Natural killer cell treated with Interleukin-12 subunit alpha and Interleukin-12 subunit beta and Interleukin-15 and Interleukin-18, amount 100 ng/mL, for 72 hours (primary cell): ENCODE measurements at regions not wholly inside any gene's neighbourhood (a gene's known extent, or its start where the extent isn't known, plus 50 kb on each side); places are given as distances from the start of the nearest gene placed in this dataset.
A peak's percentile ranks its signal among the peaks of the same experiment; 100 is the strongest.

Experiments
- ATAC-seq, 2 donors: fragments of 150-1000 bp; cut with Tn5 transposase in 1 of 2; sonication (Bioruptor Pico), chemical (Tn5 transposase) in 1 of 2; 2 replicates each; pipeline ENCODE4 v1.10.0; 2021
- DNase-seq: peaks from one replicate; pipeline ENCODE4 v3.0.0; 2022; ENCODE audit warnings: low spot score
- H3K27ac Mint-ChIP-seq, 2 donors: 1 replicate in 1 of 2; 2 replicates in 1 of 2; pipeline ENCODE4 v1.8.0; 2022; ENCODE audit warnings: mixed read lengths in 2 of 2, mild to moderate bottlenecking in 1 of 2, moderate library complexity in 1 of 2
- H3K27me3 Mint-ChIP-seq, 2 donors: 1 replicate in 1 of 2; 2 replicates in 1 of 2; pipeline ENCODE4 v1.8.0; 2022; ENCODE audit warnings: mixed read lengths in 2 of 2
- H3K36me3 Mint-ChIP-seq: one replicate; pipeline ENCODE4 v1.8.0; 2022; ENCODE audit warnings: mixed read lengths
- H3K4me1 Mint-ChIP-seq, 2 donors: 1 replicate in 1 of 2; 2 replicates in 1 of 2; pipeline ENCODE4 v1.8.0; 2022; ENCODE audit warnings: low read depth in 2 of 2, mixed read lengths in 2 of 2, mild to moderate bottlenecking in 1 of 2
- H3K4me3 Mint-ChIP-seq: one replicate; pipeline ENCODE4 v1.8.0; 2022; ENCODE audit warnings: mixed read lengths
- H3K9me3 Mint-ChIP-seq: 2 replicates; pipeline ENCODE4 v1.8.0; 2022; ENCODE audit warnings: mixed read lengths

DNA sequence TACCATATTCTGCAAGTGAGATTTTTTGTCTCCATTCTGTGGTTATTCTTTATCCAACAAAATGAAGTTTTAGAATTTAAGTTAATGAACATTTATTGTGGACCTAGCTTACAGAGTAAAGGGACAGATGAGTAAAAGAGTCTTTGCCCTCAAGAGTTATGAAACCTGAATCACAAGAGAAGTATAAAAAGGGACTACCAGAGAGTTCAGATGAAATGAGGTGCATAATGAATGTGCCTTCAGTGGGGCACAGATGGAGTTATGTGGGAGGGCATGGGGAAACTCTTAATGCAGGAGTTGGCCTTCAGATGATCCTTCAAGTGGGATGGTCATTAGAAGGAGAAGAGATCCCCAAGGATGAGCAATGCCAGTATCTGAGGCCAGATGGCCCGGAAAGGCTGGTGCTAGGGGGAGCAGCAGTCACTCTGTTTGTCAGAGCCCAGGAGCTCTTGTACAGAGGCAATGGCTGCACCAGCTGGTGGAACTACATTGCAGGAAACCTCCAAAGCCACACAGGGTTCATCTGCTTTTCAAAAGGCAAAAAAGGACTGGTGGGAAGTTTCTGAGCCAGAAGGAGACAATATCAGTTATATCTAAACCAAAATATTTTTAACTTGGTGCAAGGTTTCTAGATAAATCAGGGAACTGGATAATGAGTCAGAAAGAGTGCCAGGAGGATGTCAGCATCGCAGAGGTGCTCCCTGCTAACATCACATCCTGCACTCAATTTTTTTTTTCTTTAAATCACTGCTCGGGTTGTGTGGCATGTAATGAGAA lies 162.0 kb downstream of the KLF6 start:
- Mint-ChIP-seq H3K36me3 (peaks cover 13% of the 10 kb centered on the region), H3K4me1 (peaks cover 8 to 10% of the 10 kb centered on the region in 2 donors), H3K9me3 (peaks cover 7% of the 10 kb centered on the region), H3K27me3 (peaks cover 10 to 12% of the 10 kb centered on the region in 2 donors), H3K27ac (peak overlapping the region; percentile 25 to 45), H3K4me3 (peak overlapping the region; percentile 65)
- no peak for DNase-seq
- peak in 1 of 2 donors; percentile 75 for ATAC-seq

DNA sequence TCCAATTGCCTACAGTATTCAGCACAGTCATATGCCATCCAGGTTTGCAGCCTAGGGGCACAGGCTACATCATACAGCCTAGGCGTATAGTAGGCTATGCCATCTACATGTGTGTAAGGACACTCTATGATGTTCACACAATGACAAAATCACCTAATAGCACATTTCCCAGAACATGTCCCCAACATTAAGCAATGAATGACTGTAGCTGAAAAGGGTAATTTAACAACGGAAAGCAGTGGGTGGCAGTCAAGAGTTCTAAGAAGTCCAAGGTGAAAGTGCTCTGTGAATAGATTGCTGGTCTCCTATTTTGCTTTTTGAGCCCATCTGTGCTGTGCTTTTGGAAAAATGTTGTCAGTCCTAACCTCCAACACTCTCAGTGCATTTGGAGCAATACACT lies 162.6 kb downstream of the KLF6 start:
- Mint-ChIP-seq H3K27ac (peak overlapping the region; percentile 25 to 45), H3K9me3 (peaks cover 7% of the 10 kb centered on the region), H3K4me1 (peaks cover 8 to 10% of the 10 kb centered on the region in 2 donors), H3K4me3 (peak overlapping the region; percentile 65), H3K27me3 (peaks cover 10 to 12% of the 10 kb centered on the region in 2 donors), H3K36me3 (peaks cover 13% of the 10 kb centered on the region)
- ATAC-seq (peak; percentile 57 to 74), DNase-seq (no peak)

DNA sequence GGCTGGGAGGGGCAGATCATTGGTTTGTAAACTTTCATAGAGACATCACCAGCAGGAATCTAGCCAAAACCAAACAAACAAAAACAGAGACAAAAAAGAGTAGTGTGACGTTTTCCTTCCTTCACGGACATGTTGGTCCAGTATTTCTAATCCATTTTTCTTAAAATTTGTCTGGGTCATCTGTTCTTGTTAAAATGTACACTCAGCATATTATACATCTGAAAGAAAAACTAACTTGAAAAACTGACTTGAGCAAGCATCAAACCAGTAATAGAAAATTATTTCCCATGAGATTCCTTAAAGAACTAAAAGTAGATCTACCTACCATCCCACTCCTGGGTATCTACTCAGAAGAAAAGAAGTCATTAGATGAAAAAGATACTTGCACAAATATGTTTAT lies 164.2 kb downstream of the KLF6 start:
- Mint-ChIP-seq H3K4me1 (peaks cover 8 to 10% of the 10 kb centered on the region in 2 donors), H3K9me3 (peaks cover 7% of the 10 kb centered on the region), H3K36me3 (peaks cover 13% of the 10 kb centered on the region), H3K4me3 (no peak overlapping the region), H3K27me3 (peaks cover 12% of the 10 kb centered on the region in 2 donors), H3K27ac (no peak overlapping the region)
- ATAC-seq (no peak), DNase-seq (no peak)

DNA sequence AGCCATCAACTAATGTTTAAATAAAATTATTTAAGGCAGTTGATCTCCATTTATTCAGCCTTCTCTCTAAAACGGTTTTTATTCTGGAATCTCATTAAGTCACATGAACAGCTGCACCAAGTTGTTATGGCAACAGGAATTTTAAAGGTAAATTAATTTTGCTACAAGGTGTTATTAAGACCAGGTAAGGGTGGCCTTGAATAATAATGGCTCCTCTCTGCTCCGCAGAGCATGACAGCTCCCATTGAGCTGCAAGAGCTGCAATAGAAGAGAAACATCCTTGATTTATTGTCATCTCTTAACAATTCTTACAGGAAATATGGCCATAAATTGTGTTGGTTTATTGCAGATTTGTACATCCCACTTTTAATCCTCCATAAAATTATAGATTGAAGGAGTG lies 165.8 kb downstream of the KLF6 start:
- Mint-ChIP-seq H3K9me3 (peaks cover 7% of the 10 kb centered on the region), H3K4me1 (peaks cover 8 to 10% of the 10 kb centered on the region in 2 donors), H3K27me3 (peaks cover 10 to 12% of the 10 kb centered on the region in 2 donors), H3K27ac (no peak overlapping the region), H3K36me3 (peaks cover 13% of the 10 kb centered on the region), H3K4me3 (no peak overlapping the region)
- no peak for ATAC-seq
- no peak for DNase-seq

DNA sequence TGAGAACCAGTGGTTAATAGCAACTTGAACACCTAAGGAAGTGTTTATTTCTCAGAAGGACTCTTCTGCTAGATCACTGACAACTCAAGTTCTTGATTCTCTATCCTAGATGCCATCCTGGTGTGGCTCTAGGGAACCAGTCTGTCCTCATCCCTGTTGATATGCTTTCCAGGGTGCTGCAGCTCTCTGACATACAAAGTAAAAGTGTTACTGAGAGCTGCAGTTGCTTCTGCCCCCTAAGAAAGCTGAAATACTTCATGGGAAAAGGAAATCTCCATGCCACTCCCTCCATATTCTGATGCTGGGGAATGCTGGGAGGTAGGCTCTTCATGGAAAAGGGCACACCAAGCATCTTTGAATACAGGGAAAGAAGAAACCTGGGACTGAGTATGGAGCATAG lies 168.1 kb downstream of the KLF6 start:
- H3K27me3 Mint-ChIP-seq: peaks cover 10 to 12% of the 10 kb centered on the region in 2 donors
- DNase-seq (no peak), ATAC-seq (no peak)
- H3K27ac Mint-ChIP-seq: no peak overlapping the region
- peaks cover 10% of the 10 kb centered on the region for H3K9me3 Mint-ChIP-seq
- H3K4me3 Mint-ChIP-seq: no peak overlapping the region
- H3K4me1 Mint-ChIP-seq: no peaks in the 10 kb centered on the region
- H3K36me3 Mint-ChIP-seq: peaks cover 19% of the 10 kb centered on the region

DNA sequence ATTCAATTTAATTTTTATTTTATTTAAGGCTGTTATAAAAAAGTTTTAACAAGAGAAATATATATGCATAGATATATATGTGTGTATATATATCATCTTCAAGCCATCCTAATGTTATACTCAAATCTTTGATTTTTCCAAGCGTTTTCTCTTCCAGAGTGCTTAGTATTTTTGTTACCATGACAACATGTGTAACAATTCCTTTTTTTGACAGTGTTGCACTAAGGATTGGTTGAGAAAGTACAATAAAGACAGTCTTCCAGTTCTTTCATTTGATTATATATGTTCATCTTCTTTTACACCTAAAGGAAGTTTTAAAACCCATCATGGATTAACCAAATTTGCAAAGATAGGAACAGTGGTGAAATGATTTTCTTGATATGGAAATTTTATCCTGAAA lies 171.7 kb downstream of the KLF6 start:
- peaks cover 17% of the 10 kb centered on the region for H3K9me3 Mint-ChIP-seq
- no peak overlapping the region for H3K4me3 Mint-ChIP-seq
- H3K27me3 Mint-ChIP-seq: peaks cover 10 to 20% of the 10 kb centered on the region in 2 donors
- no peak overlapping the region for H3K27ac Mint-ChIP-seq
- H3K4me1 Mint-ChIP-seq: no peaks in the 10 kb centered on the region
- ATAC-seq (no peak), DNase-seq (no peak)
- peaks cover 41% of the 10 kb centered on the region for H3K36me3 Mint-ChIP-seq

DNA sequence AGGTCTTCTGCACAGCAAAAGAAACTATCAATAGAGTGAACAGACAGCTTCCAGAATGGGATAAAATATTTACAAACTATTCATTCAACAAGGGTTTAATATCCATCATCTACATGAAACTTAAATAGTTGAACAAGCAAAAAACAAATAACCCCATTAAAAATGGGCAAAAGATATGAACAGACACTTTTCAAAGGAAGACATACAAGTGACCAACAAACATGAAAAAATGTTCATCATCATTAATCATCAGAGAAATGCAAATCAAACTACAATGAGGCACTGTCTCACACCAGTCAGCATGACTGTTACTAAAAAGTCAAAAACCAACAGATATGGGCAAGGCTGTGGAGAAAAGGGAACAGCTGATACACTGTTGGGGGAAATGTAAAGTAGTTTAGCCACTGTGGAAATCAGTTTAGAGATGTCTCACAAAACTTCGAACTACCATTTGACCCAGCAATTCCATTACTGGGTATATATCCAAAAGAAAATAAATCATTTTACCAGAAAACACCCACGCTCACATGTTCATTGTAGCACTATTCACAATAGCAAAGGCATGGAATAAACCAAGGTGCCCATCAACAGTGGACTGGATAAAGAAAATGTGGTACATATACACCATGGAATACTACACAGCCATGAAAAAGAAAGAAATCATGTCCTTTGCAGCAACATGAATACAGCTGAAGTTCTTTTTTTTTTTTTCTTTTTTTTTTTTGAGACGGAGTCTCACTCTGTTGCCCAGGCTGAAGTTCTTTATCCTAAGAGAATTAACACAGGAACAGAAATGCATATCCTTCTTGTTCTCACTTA lies 172.6 kb downstream of the KLF6 start:
- ATAC-seq (no peak), DNase-seq (no peak)
- Mint-ChIP-seq H3K36me3 (peaks cover 48% of the 10 kb centered on the region), H3K27ac (no peak overlapping the region), H3K9me3 (peaks cover 23% of the 10 kb centered on the region), H3K27me3 (peaks cover 10 to 20% of the 10 kb centered on the region in 2 donors), H3K4me1 (no peaks in the 10 kb centered on the region), H3K4me3 (no peak overlapping the region)

DNA sequence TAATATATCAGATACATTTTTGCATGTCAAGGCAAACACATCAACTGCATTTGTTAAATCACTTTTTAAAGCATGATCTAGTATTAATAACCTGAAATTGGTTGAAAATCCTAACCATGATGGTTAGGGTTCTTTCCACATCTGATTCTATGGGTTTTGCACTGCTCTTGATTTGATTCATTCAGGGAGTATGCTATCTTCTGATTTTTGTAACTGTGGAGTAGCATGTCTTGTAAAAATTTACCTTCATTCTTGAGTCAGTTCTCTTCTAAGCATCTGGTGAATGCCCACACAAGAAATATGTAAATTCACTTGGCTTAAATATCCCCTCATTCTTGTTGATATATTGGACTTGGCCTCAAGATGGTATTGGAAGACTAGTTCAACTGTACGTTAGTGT lies 178.7 kb downstream of the KLF6 start:
- H3K36me3 Mint-ChIP-seq: peaks cover 49% of the 10 kb centered on the region
- peak overlapping the region; percentile 7 for H3K4me3 Mint-ChIP-seq
- peak overlapping the region in 1 of 2 donors; percentile 9 for H3K27ac Mint-ChIP-seq
- H3K4me1 Mint-ChIP-seq: peaks cover 4 to 5% of the 10 kb centered on the region in 2 donors
- DNase-seq (no peak), ATAC-seq (no peak)
- H3K9me3 Mint-ChIP-seq: peaks cover 17% of the 10 kb centered on the region
- peaks cover 17 to 23% of the 10 kb centered on the region in 2 donors for H3K27me3 Mint-ChIP-seq

DNA sequence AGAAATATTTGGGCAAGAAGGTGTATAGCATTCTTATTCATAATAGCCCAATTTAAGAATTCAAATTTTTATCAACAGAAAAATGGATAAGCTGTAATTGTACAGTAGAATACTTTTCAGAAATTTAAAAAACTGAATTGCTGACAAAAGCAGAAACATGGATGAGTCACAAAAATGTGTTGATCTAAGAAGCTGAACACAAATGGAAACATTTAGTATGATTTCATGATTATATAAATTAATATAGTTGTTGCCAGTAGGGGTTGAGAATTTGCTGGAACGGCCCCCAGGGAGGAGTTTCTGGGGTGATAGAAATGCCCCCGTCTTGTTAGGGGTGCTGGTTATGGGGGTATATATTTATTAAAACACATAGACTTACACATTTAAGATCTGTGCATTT lies 179.1 kb downstream of the KLF6 start:
- no peak overlapping the region for H3K27ac Mint-ChIP-seq
- H3K4me3 Mint-ChIP-seq: no peak overlapping the region
- peaks cover 4 to 5% of the 10 kb centered on the region in 2 donors for H3K4me1 Mint-ChIP-seq
- H3K36me3 Mint-ChIP-seq: peaks cover 44% of the 10 kb centered on the region
- no peak for DNase-seq
- peaks cover 16 to 22% of the 10 kb centered on the region in 2 donors for H3K27me3 Mint-ChIP-seq
- no peak for ATAC-seq
- peaks cover 15% of the 10 kb centered on the region for H3K9me3 Mint-ChIP-seq

DNA sequence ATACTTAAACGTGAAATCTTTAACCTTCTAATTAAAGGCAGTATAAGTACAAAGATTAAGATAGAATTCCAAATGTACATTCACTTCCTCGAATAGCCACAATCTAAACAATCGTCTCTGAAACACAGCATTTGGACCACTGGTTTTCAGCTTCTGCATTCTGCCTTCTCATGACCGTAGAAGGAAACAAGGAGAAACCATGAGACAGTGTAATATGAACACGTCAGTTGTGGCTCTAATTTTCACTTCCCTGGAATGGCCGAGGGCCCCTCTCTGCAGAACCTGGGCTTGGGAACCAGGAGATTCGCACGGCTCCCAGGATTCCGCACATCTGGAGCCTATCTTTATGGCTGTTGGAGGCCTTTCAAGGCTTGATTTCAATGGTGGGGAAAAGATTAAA lies 189.3 kb downstream of the KLF6 start:
- Mint-ChIP-seq H3K4me1 (no peaks in the 10 kb centered on the region), H3K4me3 (no peak overlapping the region), H3K9me3 (no peaks in the 10 kb centered on the region), H3K27me3 (peaks cover 16 to 20% of the 10 kb centered on the region in 2 donors), H3K36me3 (no peaks in the 10 kb centered on the region), H3K27ac (no peak overlapping the region)
- no peak for ATAC-seq
- no peak for DNase-seq

DNA sequence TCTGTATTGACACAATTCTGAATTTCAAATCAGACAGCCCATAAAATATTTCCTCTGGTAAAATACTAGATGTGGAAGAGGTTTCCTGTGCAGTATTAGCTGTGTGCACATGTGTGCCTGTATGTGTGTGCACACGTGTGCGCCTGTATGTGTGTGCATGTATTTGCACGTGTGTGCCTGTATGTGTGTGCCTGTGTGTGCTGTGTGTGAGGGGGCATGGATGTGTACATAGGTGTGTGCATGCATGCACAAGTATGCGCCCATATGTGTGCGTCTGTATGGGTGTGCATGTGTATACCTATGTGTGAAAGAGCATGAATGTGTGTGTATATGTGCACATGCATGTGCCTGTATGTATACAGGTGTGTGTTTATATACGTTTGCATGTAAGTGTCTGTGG lies 191.4 kb downstream of the KLF6 start:
- no peaks in the 10 kb centered on the region for H3K9me3 Mint-ChIP-seq
- DNase-seq (no peak), ATAC-seq (no peak)
- peaks cover 21% of the 10 kb centered on the region in 2 donors for H3K27me3 Mint-ChIP-seq
- H3K36me3 Mint-ChIP-seq: no peaks in the 10 kb centered on the region
- no peak overlapping the region for H3K4me3 Mint-ChIP-seq
- H3K27ac Mint-ChIP-seq: no peak overlapping the region
- no peaks in the 10 kb centered on the region for H3K4me1 Mint-ChIP-seq

DNA sequence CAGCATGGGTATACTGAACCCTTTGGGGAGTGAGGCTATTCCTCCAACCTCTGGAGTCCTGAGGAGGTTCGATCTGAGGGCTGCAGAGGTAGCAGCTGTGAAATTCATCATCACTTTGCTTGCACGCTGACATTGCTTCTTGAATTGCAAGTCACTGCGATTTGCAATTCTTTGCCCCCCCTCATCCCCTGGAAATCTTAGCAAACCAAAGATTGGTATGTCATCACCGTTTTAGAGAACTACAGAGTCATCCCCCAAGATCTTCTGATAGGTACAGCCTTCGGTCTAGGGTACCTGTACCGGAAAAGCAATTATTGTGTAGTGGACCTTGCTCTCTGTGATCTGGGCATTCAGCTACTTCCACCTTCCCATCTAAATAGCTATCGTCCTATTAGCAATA lies 192.6 kb downstream of the KLF6 start:
- Mint-ChIP-seq H3K27ac (no peak overlapping the region), H3K4me1 (no peaks in the 10 kb centered on the region), H3K4me3 (no peak overlapping the region), H3K9me3 (no peaks in the 10 kb centered on the region), H3K27me3 (peaks cover 27 to 28% of the 10 kb centered on the region in 2 donors), H3K36me3 (no peaks in the 10 kb centered on the region)
- ATAC-seq (peak in 1 of 2 donors; percentile 61), DNase-seq (no peak)

DNA sequence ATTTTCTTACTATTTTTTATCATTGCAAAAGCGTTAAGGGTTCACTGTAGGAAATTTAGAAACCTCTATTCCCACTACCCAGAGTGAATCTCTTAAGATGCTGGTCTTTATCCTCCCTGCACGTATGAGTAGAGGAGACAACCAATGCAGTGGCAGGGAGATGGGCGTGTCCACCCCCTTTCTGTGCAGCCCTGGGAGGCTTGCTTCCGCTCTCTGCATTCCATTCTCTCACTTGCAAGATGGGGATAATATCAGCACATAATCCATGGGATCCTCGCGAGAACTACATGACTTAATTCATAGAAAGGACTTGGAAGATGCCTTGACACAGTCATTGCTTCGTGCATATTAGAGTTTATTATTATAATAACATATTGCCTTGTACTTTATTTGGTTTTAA lies 196.2 kb downstream of the KLF6 start:
- Mint-ChIP-seq H3K4me1 (no peaks in the 10 kb centered on the region), H3K27ac (no peak overlapping the region), H3K27me3 (peaks cover 29 to 40% of the 10 kb centered on the region in 2 donors), H3K9me3 (no peaks in the 10 kb centered on the region), H3K36me3 (no peaks in the 10 kb centered on the region), H3K4me3 (no peak overlapping the region)
- no peak for DNase-seq
- ATAC-seq: no peak

DNA sequence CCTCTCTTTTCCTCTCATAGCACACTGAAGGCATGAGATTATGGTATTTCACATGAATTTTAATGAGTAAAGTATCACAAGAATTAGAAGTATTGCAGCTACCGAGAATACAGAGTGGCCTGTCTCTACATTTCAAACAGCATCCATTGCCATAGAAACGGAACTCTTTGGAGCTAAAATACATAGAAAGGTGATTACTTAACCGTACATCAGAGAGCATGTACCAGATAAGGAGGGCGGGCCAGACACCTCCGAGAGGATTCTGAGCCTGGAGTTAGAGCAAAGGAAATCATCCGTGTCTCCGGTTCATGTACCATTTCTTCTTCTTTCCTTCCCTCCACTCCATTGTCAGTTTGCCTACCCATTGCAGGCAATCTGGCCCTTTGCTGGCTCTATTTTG lies 196.7 kb downstream of the KLF6 start:
- Mint-ChIP-seq H3K27me3 (peaks cover 25 to 36% of the 10 kb centered on the region in 2 donors), H3K4me3 (no peak overlapping the region), H3K9me3 (no peaks in the 10 kb centered on the region), H3K27ac (no peak overlapping the region), H3K4me1 (no peaks in the 10 kb centered on the region), H3K36me3 (no peaks in the 10 kb centered on the region)
- no peak for DNase-seq
- ATAC-seq: no peak
